ENCODE measurements at regions not wholly inside any gene's neighbourhood (a gene's known extent, or its start where the extent isn't known, plus 50 kb on each side); places are given as distances from the start of the nearest gene placed in this dataset.

DNA sequence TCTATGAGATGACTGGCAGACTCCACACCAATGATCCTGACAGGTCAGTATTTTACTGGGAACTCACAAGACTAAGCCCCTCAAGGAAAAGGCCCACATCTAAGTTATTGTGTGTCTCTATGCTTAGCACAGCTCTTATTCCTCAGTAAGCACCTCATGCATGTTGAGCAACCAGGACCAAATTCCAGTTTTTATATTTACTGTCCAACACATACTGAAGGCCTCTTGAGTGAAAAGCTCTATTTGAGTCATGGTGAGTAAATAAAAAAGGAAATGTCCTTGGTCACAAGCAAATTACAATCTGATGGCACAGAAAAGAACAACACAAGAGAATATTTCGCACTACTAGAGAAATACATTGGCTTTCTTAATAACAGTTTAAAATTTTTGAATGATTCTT is 87.9 kb upstream of the ETAA1 start:
- TF ChIP-seq CTCF (IDR thresholded peaks at IDR 0.05; ENCODE audit: extremely low read depth, missing control alignments) = no peak
- no peak for DNase-seq (ENCODE audit: low spot score)

GRCh38 chr2:67311536-67311935 is 85.6 kb upstream of the ETAA1 start:
- DNase-seq (ENCODE audit: low spot score) = no peak
- no peak for TF ChIP-seq CTCF (IDR thresholded peaks at IDR 0.05; ENCODE audit: extremely low read depth, missing control alignments)

DNA sequence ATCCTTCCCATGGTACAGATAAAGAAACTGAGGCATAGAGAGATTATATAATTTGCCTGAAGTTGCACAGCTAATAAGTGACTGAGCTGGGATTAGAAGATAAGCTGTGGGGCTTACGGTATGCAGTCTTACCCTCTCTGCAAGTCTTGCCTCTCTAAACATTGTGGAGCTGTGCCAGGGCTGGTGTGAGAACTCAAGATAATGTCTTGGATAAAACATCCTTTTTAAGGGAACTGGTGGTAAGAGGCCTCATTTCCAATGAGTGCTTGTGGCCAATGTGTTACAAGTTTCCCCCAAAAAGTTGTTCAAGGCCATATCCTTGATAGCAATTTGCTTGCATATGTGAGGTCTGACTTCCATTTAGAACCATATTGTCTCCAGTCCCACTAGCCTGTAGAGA is 84.3 kb upstream of the ETAA1 start:
- no peak for TF ChIP-seq CTCF (IDR thresholded peaks at IDR 0.05; ENCODE audit: extremely low read depth, missing control alignments)
- DNase-seq (ENCODE audit: low spot score) = no peak

GRCh38 chr2:67313536-67313935 is 83.6 kb upstream of the ETAA1 start:
- no peak for TF ChIP-seq CTCF (IDR thresholded peaks at IDR 0.05; ENCODE audit: extremely low read depth, missing control alignments)
- no peak for DNase-seq (ENCODE audit: low spot score)

DNA sequence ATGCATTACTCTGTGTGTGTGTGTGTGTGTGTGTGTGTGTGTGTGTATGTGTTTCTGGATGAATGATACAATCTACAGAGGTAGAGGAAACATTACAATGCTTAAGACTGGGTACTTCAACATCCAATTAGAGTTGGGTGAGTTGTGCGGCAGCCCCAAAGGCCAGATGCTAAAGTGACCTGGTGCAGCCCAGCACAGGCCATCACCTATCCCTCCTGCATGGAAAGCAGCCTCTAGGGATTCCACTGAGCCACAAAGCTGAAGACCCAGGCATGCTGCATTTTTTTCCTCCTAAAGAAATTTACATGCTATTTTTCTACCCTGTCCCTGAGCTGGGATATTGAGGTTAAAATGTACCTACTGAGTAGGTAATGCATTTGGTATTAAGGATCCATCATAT is 79.1 kb upstream of the ETAA1 start:
- TF ChIP-seq CTCF (IDR thresholded peaks at IDR 0.05; ENCODE audit: extremely low read depth, missing control alignments) = no peak
- DNase-seq (ENCODE audit: low spot score) = no peak

- no peak for TF ChIP-seq CTCF (IDR thresholded peaks at IDR 0.05; ENCODE audit: extremely low read depth, missing control alignments)
- no peak for DNase-seq (ENCODE audit: low spot score)
Observed at GRCh38 chr2:67318563-67318962, 78.6 kb upstream of the ETAA1 start.

- DNase-seq (ENCODE audit: low spot score) = no peak
Observed at GRCh38 chr2:67318993-67319481, 78.1 kb upstream of the ETAA1 start.

More at GRCh38 chr2:67318993-67319481, 78.1 kb upstream of the ETAA1 start:
- no peak for TF ChIP-seq CTCF (IDR thresholded peaks at IDR 0.05; ENCODE audit: extremely low read depth, missing control alignments)
